Left ventricle myocardium inferior (tissue), 1 donor: ENCODE measurements at regions not wholly inside any gene's neighbourhood (a gene's known extent, or its start where the extent isn't known, plus 50 kb on each side); places are given as distances from the start of the nearest gene placed in this dataset.

ENCODE experiments used
- DNase-seq: peaks from one replicate; pipeline ENCODE4 v3.0.0-alpha.2; 2020
- H3K27ac ChIP-seq: fragments of 200-600 bp; replicated peaks from 2 replicates; pipeline ENCODE4 v1.8.0; 2021
- H3K27me3 ChIP-seq: fragments of 200-600 bp; 2 replicates; pipeline ENCODE4 v1.8.0; 2021; ENCODE audit warnings: low read depth
- H3K36me3 ChIP-seq: fragments of 200-600 bp; 2 replicates; pipeline ENCODE4 v1.8.0; 2021
- H3K4me1 ChIP-seq: fragments of 200-600 bp; 2 replicates; pipeline ENCODE4 v1.8.0; 2021
- H3K4me3 ChIP-seq: fragments of 200-600 bp; 2 replicates; pipeline ENCODE4 v1.8.0; 2021; ENCODE audit warnings: mild to moderate bottlenecking, moderate library complexity
- H3K9me3 ChIP-seq: fragments of 200-600 bp; replicated peaks from 2 replicates; pipeline ENCODE4 v1.8.0; 2021
- intact Hi-C: fragments of 100-400 bp; cut with micrococcal nuclease; formaldehyde crosslinking; loops from one replicate; pipeline ENCODE4 v1.11.0; 2022
- TF ChIP-seq, protein P1 (sequence below): fragments of 200-600 bp; IDR thresholded peaks from 2 replicates; pipeline ENCODE4 v1.8.0; 2021; ENCODE audit warnings: antibody characterized with exemption, mild to moderate bottlenecking, borderline replicate concordance
- donor health status: DM: no; HTN: yes; CAD: no; lungs with severe emphysema.

GRCh38 chr5:85927632-85928031, 690.1 kb upstream of the COX7C start:
- H3K27ac ChIP-seq: no peak overlapping the region
- no peaks in the 10 kb centered on the region for H3K27me3 ChIP-seq
- H3K4me3 ChIP-seq: no peak overlapping the region
- no peak for DNase-seq
- H3K9me3 ChIP-seq: peaks cover 44% of the 10 kb centered on the region
- TF ChIP-seq, protein P1, sequence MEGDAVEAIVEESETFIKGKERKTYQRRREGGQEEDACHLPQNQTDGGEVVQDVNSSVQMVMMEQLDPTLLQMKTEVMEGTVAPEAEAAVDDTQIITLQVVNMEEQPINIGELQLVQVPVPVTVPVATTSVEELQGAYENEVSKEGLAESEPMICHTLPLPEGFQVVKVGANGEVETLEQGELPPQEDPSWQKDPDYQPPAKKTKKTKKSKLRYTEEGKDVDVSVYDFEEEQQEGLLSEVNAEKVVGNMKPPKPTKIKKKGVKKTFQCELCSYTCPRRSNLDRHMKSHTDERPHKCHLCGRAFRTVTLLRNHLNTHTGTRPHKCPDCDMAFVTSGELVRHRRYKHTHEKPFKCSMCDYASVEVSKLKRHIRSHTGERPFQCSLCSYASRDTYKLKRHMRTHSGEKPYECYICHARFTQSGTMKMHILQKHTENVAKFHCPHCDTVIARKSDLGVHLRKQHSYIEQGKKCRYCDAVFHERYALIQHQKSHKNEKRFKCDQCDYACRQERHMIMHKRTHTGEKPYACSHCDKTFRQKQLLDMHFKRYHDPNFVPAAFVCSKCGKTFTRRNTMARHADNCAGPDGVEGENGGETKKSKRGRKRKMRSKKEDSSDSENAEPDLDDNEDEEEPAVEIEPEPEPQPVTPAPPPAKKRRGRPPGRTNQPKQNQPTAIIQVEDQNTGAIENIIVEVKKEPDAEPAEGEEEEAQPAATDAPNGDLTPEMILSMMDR: no peak
- no peaks in the 10 kb centered on the region for H3K4me1 ChIP-seq
- intact Hi-C loops: no loop called here
- no peaks in the 10 kb centered on the region for H3K36me3 ChIP-seq

- TF ChIP-seq, protein P1: no peak
- intact Hi-C loops: no loop called here
- H3K4me3 ChIP-seq: no peak overlapping the region
- no peaks in the 10 kb centered on the region for H3K27me3 ChIP-seq
- peaks cover 26% of the 10 kb centered on the region for H3K9me3 ChIP-seq
- no peak for DNase-seq
- no peak overlapping the region for H3K27ac ChIP-seq
- no peaks in the 10 kb centered on the region for H3K4me1 ChIP-seq
- H3K36me3 ChIP-seq: no peaks in the 10 kb centered on the region
Observed at GRCh38 chr5:85929713-85930112, 688.0 kb upstream of the COX7C start.

- Histone ChIP-seq H3K9me3 (peaks cover 12% of the 10 kb centered on the region), H3K4me1 (no peaks in the 10 kb centered on the region), H3K27ac (no peak overlapping the region), H3K4me3 (no peak overlapping the region), H3K27me3 (no peaks in the 10 kb centered on the region), H3K36me3 (no peaks in the 10 kb centered on the region)
- no peak for DNase-seq
- intact Hi-C loops: no loop called here
- TF ChIP-seq, protein P1: no peak
Observed at GRCh38 chr5:85931220-85931619, 686.5 kb upstream of the COX7C start.

- Histone ChIP-seq H3K9me3 (peaks cover 5% of the 10 kb centered on the region), H3K4me1 (no peaks in the 10 kb centered on the region), H3K4me3 (no peak overlapping the region), H3K27ac (no peak overlapping the region), H3K36me3 (no peaks in the 10 kb centered on the region), H3K27me3 (no peaks in the 10 kb centered on the region)
- DNase-seq: no peak
- TF ChIP-seq, protein P1: no peak
- intact Hi-C loops: no loop called here
Observed at GRCh38 chr5:85938201-85938600, 679.5 kb upstream of the COX7C start.

GRCh38 chr5:85951707-85952210, 666.0 kb upstream of the COX7C start:
- Histone ChIP-seq H3K27me3 (no peaks in the 10 kb centered on the region), H3K27ac (no peak overlapping the region), H3K9me3 (peaks cover 31% of the 10 kb centered on the region), H3K4me1 (no peaks in the 10 kb centered on the region), H3K36me3 (no peaks in the 10 kb centered on the region), H3K4me3 (no peak overlapping the region)
- no peak for DNase-seq
- TF ChIP-seq, protein P1: no peak
- intact Hi-C loops: no loop called here
